HPDE6-E6E7 (cell line): ENCODE measurements at regions not wholly inside any gene's neighbourhood (a gene's known extent, or its start where the extent isn't known, plus 50 kb on each side); places are given as distances from the start of the nearest gene placed in this dataset.

Experiments used
- DNase-seq: peaks from one replicate; pipeline ENCODE4 v3.0.0; 2011; ENCODE audit warnings: missing footprints; ENCODE audit errors: extremely low spot score

- DNase-seq, result no peak
Observed at GRCh38 chr14:86997271-86997670, 995.7 kb downstream of the GALC start.

GRCh38 chr14:86990396-86990795 is 1002.6 kb downstream of the GALC start:
- DNase-seq, result no peak

GRCh38 chr14:86989285-86989684 is 1003.7 kb downstream of the GALC start:
- no peak for DNase-seq

GRCh38 chr14:86987966-86988365 is 1005.0 kb downstream of the GALC start:
- no peak for DNase-seq

- DNase-seq, result no peak
Observed at GRCh38 chr14:86973177-86973576, 1019.8 kb downstream of the GALC start.

- DNase-seq, result no peak
Observed at GRCh38 chr14:86971292-86971691, 1021.7 kb downstream of the GALC start.

GRCh38 chr14:86961106-86961716 is 1031.8 kb downstream of the GALC start:
- peak; percentile 23 for DNase-seq

- DNase-seq, result no peak
Observed at GRCh38 chr14:86955771-86956354, 1037.1 kb downstream of the GALC start.

GRCh38 chr14:86954623-86955022 is 1038.4 kb downstream of the GALC start:
- no peak for DNase-seq

- DNase-seq, result no peak
Observed at GRCh38 chr14:86946446-86946845, 1046.5 kb downstream of the GALC start.

- no peak for DNase-seq
Observed at GRCh38 chr14:86944434-86944833, 1048.5 kb downstream of the GALC start.

- DNase-seq, result no peak
Observed at GRCh38 chr14:86943391-86944365, 1049.3 kb downstream of the GALC start.

GRCh38 chr14:86942936-86943335 is 1050.0 kb downstream of the GALC start:
- DNase-seq, result no peak

GRCh38 chr14:86940106-86940505 is 1052.9 kb downstream of the GALC start:
- DNase-seq, result no peak

- no peak for DNase-seq
Observed at GRCh38 chr14:86938320-86938719, 1054.7 kb downstream of the GALC start.

GRCh38 chr14:86936556-86936955 is 1056.4 kb downstream of the GALC start:
- no peak for DNase-seq

GRCh38 chr14:86935241-86935885 is 1057.6 kb downstream of the GALC start:
- no peak for DNase-seq

- no peak for DNase-seq
Observed at GRCh38 chr14:86933958-86934595, 1058.9 kb downstream of the GALC start.

GRCh38 chr14:86933460-86933859 is 1059.5 kb downstream of the GALC start:
- DNase-seq, result no peak

GRCh38 chr14:86915406-86915805 is 1077.6 kb downstream of the GALC start:
- DNase-seq, result no peak

GRCh38 chr14:86912709-86913108 is 1080.3 kb downstream of the GALC start:
- no peak for DNase-seq

GRCh38 chr14:86911486-86911885 is 1081.5 kb downstream of the GALC start:
- no peak for DNase-seq
